ENCODE measurements at regions not wholly inside any gene's neighbourhood (a gene's known extent, or its start where the extent isn't known, plus 50 kb on each side); places are given as distances from the start of the nearest gene placed in this dataset.

DNA sequence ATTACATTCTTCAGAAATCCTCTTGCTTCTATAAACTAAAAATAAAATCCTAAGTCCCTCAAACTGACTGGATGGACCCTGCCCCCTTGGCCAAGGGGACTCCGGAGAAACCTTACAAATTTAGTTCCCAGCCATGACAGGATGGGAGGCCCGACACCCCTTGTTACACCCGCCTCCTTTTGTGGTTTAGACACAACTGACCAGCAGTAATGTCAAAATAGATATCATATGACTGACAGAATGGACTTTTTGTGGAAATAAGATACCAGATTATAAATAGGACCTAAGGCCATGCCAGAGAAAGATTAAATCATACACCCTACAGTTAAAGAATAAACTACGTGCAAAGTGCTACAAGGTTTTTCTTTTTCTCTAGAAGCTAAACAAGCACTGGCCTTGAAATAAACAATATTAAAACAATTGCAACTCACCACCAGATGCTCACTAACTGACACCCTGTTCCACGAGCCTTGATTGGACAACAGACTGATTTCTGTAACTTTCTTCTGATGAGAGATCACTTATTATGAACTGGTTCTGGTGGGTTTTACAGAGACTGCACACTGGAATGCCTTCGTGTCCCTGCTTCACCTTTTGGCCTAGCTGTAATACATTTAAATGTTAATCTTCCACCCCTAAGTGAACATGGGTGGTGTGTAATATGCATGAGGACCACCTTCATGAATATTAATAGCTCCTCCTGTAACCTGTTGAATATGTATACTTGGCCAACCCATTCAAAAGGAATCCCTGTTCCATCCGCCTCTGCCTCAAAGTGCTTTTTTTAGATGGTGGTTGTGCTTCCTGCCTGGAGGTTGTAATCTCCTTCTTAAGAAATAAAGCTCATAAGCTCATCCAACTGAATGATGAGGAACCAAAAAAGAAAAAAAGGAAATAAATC is 99.6 kb downstream of the ODF2L start:
- no peak for ATAC-seq (ENCODE audit: poor library complexity)
- intact Hi-C loops (cut with DNase I) = no loop called here

DNA sequence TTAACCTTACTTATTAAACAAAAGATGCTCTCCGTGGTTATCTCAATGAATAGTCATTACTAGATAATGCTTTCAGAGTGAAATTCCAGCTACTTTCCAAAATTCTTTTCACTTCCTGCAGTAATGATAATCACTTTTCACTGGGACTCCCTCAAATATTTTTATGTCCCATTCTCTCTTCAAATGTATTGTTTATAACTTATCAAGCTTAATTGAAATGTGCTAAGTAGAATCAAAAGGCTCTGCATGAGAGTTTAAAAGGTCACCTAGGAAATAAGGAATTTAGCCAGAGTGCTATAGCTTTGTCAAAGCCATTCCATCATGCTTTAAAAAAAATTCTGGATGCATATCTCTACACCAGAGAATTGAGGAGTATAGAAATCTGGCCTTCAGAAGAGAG is 106.4 kb downstream of the ODF2L start:
- no peak for DNase-seq
- no peak for ATAC-seq (ENCODE audit: poor library complexity)
- intact Hi-C loops (cut with DNase I) = no loop called here

More for the DNA sequence above, 99.6 kb downstream of the ODF2L start:
- DNase-seq = no peak

- ATAC-seq (ENCODE audit: poor library complexity) = no peak
- intact Hi-C loops (cut with DNase I) = no loop called here
- no peak for DNase-seq
These were observed 107.0 kb downstream of the ODF2L start for GRCh38 chr1:86289161-86289560.

GRCh38 chr1:86288586-86289147 is 107.5 kb downstream of the ODF2L start:
- ATAC-seq (ENCODE audit: poor library complexity) (no peak), DNase-seq (no peak)
- intact Hi-C loops (cut with DNase I) = no loop called here

- DNase-seq = no peak
- intact Hi-C loops (cut with DNase I) = no loop called here
- no peak for ATAC-seq (ENCODE audit: poor library complexity)
These were observed 110.3 kb downstream of the ODF2L start for GRCh38 chr1:86285796-86286195.

GRCh38 chr1:86282611-86283010 is 113.5 kb downstream of the ODF2L start:
- ATAC-seq (ENCODE audit: poor library complexity) = no peak
- no peak for DNase-seq
- intact Hi-C loops (cut with DNase I) = no loop called here

DNA sequence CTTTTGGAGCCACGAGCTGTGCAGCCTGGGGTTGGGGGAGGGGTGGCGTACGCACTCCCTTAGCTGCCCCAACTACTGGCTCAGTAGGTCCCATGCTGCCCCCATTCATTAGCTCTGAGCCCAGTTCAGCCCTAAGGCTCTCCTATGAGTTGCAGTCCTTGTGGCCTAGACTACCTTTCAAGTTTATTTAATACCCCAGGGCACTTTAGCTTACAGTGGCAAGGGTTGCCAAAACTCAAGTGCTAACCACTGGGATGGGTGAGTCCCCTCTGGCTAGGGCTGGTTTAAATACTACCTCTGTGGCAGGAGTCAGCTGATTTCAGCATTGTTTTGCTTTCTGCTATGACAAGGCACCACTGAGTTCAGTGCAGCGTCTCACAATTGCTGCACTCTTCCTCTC is 118.2 kb downstream of the ODF2L start:
- DNase-seq = no peak
- intact Hi-C loops (cut with DNase I) = no loop called here

GRCh38 chr1:86273066-86273465 is 116.5 kb upstream of the COL24A1 start:
- no peak for DNase-seq
- intact Hi-C loops (cut with DNase I) = no loop called here
- ATAC-seq (ENCODE audit: poor library complexity) = no peak

More for the DNA sequence above, 118.2 kb downstream of the ODF2L start:
- no peak for ATAC-seq (ENCODE audit: poor library complexity)

DNA sequence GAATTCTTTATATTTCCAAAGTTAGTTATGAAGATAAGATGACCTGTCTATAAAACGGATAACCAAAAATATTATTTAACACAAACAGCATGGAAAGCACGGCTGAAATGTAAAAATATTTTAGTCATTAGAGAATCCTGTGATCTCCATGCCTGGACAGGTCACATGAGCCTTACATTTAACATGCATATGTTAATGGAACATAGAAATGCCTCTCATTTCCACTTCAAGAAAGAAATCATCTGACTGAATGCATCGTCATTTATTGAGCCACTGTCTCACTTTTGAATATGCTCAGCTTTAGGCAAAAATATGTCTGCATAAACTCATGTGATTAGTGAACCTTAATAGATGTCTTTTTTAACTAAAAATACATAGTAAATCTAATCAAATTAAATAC is 115.5 kb upstream of the COL24A1 start:
- ATAC-seq (ENCODE audit: poor library complexity) (no peak), DNase-seq (no peak)

GRCh38 chr1:86271046-86271445 is 114.5 kb upstream of the COL24A1 start:
- intact Hi-C loops (cut with DNase I) = no loop called here
- DNase-seq (no peak), ATAC-seq (ENCODE audit: poor library complexity) (no peak)

More for the DNA sequence above, 115.5 kb upstream of the COL24A1 start:
- intact Hi-C loops (cut with DNase I) = no loop called here

GRCh38 chr1:86263101-86263500 is 106.5 kb upstream of the COL24A1 start:
- DNase-seq (no peak), ATAC-seq (ENCODE audit: poor library complexity) (no peak)
- intact Hi-C loops (cut with DNase I) = no loop called here

GRCh38 chr1:86260476-86260875 is 103.9 kb upstream of the COL24A1 start:
- no peak for ATAC-seq (ENCODE audit: poor library complexity)

DNA sequence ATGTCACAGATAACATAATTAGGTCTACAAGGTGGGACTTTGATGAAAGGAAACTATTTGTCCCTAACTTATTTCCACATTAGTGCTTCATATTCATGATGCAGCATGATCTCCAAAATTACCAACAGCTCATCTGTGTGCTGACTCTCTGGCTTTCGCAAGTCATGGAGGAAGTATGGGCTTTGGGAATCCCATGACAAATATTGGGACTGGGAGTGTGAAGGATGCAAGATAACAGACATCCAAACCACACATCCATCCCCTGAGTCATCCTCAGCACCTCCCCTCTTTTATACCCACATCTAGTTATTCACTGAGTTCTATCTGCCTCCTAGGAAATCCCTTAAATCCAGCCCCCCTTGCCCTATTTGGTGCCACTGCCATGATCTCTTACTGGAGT is 102.8 kb upstream of the COL24A1 start:
- intact Hi-C loops (cut with DNase I) = no loop called here
- DNase-seq (no peak), ATAC-seq (ENCODE audit: poor library complexity) (no peak)

More at GRCh38 chr1:86260476-86260875, 103.9 kb upstream of the COL24A1 start:
- DNase-seq = no peak
- intact Hi-C loops (cut with DNase I) = no loop called here

GRCh38 chr1:86258101-86258500 is 101.5 kb upstream of the COL24A1 start:
- no peak for DNase-seq
- no peak for ATAC-seq (ENCODE audit: poor library complexity)
- intact Hi-C loops (cut with DNase I) = no loop called here

DNA sequence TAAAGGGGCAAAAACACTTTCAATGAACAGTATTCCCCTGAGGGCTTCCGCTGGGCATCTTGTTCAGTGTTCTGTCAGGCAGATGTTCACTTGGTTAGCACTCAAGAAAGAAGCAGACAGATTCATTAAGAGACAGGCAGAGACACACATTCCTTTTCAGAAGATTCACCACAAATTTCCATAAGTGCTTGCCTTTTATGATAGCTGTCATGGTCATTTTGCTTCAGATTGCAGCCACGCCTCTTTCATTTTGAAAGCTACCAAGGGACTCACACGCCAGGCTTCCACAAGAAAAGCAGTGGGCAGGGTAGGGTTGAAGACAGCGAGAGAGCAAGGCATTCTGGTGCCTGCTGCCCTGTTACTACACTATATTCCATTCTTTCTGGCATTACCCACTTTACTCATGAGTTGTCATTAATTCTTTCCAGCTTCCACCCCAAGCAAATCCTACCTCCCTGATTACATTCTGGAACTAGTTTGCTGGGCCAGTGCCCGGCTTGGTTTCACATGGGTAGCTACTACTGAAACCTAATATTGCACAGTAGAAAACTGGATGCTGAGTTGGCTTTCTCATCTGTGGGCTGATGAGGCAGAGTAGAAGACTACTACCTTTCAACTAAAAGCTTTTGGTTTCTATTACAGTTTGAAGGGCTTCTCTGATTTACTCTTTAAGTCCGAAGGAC is 91.2 kb upstream of the COL24A1 start:
- DNase-seq = no peak
- ATAC-seq (ENCODE audit: poor library complexity) = no peak
- intact Hi-C loops (cut with DNase I) = no loop called here

GRCh38 chr1:86245566-86246190 is 89.1 kb upstream of the COL24A1 start:
- ATAC-seq (ENCODE audit: poor library complexity) (no peak), DNase-seq (no peak)
- intact Hi-C loops (cut with DNase I) = no loop called here

GRCh38 chr1:86239894-86240293 is 83.3 kb upstream of the COL24A1 start:
- no peak for ATAC-seq (ENCODE audit: poor library complexity)
- no peak for DNase-seq
- intact Hi-C loops (cut with DNase I) = no loop called here

- DNase-seq (no peak), ATAC-seq (ENCODE audit: poor library complexity) (no peak)
- intact Hi-C loops (cut with DNase I) = no loop called here
These were observed 82.9 kb upstream of the COL24A1 start for GRCh38 chr1:86239490-86239889.

DNA sequence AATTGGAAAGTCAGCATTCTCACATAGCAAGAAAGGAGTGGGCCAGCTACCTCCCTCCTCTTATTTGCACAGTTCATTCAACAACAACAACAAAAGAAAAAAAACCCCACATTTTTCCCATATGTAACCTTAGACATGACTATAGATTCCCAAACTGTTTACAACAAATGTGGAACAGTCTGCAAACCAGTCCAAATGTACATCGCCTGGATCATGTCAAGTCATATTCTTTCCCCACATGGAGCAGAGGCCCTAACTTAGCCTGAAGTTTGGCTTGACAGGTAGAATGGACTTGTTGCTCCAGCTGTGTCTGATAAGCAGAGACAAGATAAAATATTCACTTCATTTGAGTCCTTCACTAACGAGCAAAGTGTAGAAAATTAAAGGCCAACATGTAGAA is 81.7 kb upstream of the COL24A1 start:
- intact Hi-C loops (cut with DNase I) = no loop called here
- ATAC-seq (ENCODE audit: poor library complexity) = no peak
- no peak for DNase-seq
